ENCODE measurements at regions not wholly inside any gene's neighbourhood (a gene's known extent, or its start where the extent isn't known, plus 50 kb on each side); places are given as distances from the start of the nearest gene placed in this dataset.

DNA sequence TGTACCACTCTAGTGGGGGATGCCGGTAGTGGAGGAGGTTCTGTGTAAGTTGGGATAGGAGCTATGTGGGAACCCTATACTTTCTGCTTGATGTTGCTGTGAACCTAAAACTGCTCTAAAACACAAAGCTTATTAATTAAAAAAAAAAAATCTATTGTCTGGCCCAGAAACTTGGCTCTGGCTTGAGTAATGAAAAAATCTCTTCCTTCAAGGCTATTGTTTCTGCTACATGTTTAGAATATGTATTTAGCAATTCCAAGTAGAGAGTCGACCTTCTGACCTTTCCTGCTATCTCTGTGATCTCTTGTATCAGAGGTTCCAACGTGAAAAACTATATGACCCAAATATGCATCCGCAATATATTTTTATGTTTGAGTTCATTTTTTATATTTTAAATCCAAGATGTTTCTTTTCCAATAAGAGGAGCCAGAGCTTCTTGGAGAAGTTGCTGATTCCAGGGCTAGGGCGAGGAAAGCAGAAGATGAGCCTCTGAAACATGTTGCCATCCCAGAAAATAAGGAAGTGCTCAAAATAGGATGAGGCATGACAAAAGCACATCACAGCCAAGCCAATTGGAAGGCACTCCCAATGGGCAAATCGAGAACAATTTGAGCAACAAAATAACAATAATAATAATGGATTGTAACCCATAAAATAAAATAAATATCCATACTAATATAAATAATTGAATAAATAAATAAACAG lies 184.6 kb upstream of the TMEM260 start:
- no peaks in the 10 kb centered on the region for H3K36me3 ChIP-seq (ENCODE audit: insufficient read depth, low read length)
- H3K27ac ChIP-seq (ENCODE audit: low read length) = no peak overlapping the region
- no peaks in the 10 kb centered on the region for H3K9me3 ChIP-seq (ENCODE audit: insufficient read depth, low read length, severe bottlenecking)
- H3K4me2 ChIP-seq (ENCODE audit: insufficient read depth, low read length) = no peak overlapping the region
- TF ChIP-seq EZH2 (IDR thresholded peaks at IDR 0.05; ENCODE audit: borderline replicate concordance, low read depth, low read length, severe bottlenecking) (no peak), CTCF (IDR thresholded peaks at IDR 0.05; ENCODE audit: borderline replicate concordance, extremely low read depth, low read length, poor library complexity, severe bottlenecking) (no peak)
- no peak overlapping the region for H3K9ac ChIP-seq (ENCODE audit: low read depth, low read length)
- no peaks in the 10 kb centered on the region for H4K20me1 ChIP-seq (ENCODE audit: insufficient read depth, low read length)
- no peaks in the 10 kb centered on the region for H3K79me2 ChIP-seq (ENCODE audit: insufficient read depth, low read length)
- DNase-seq (no peak), ATAC-seq (ENCODE audit: insufficient read depth, low read depth) (no peak)
- H3K4me1 ChIP-seq (ENCODE audit: insufficient read depth, low read length) = no peaks in the 10 kb centered on the region
- H3K27me3 ChIP-seq (ENCODE audit: insufficient read depth, low read length, poor library complexity) = no peaks in the 10 kb centered on the region
- no peak overlapping the region for H2AFZ ChIP-seq (ENCODE audit: low read depth, low read length)
- no peak overlapping the region for H3K4me3 ChIP-seq (ENCODE audit: low read depth in 1 of 2, low read length in 2 of 2)

- no peak overlapping the region for H3K4me3 ChIP-seq (ENCODE audit: low read depth in 1 of 2, low read length in 2 of 2)
- H3K4me2 ChIP-seq (ENCODE audit: insufficient read depth, low read length) = no peak overlapping the region
- H3K79me2 ChIP-seq (ENCODE audit: insufficient read depth, low read length) = no peaks in the 10 kb centered on the region
- no peak overlapping the region for H2AFZ ChIP-seq (ENCODE audit: low read depth, low read length)
- TF ChIP-seq EZH2 (IDR thresholded peaks at IDR 0.05; ENCODE audit: borderline replicate concordance, low read depth, low read length, severe bottlenecking) (no peak), CTCF (IDR thresholded peaks at IDR 0.05; ENCODE audit: borderline replicate concordance, extremely low read depth, low read length, poor library complexity, severe bottlenecking) (no peak)
- H4K20me1 ChIP-seq (ENCODE audit: insufficient read depth, low read length) = no peaks in the 10 kb centered on the region
- H3K36me3 ChIP-seq (ENCODE audit: insufficient read depth, low read length) = no peaks in the 10 kb centered on the region
- H3K4me1 ChIP-seq (ENCODE audit: insufficient read depth, low read length) = no peaks in the 10 kb centered on the region
- no peak for DNase-seq
- H3K9ac ChIP-seq (ENCODE audit: low read depth, low read length) = no peak overlapping the region
- H3K9me3 ChIP-seq (ENCODE audit: insufficient read depth, low read length, severe bottlenecking) = peaks cover 4% of the 10 kb centered on the region
- no peaks in the 10 kb centered on the region for H3K27me3 ChIP-seq (ENCODE audit: insufficient read depth, low read length, poor library complexity)
- ATAC-seq (ENCODE audit: insufficient read depth, low read depth) = no peak
- no peak overlapping the region for H3K27ac ChIP-seq (ENCODE audit: low read length)
These were observed 179.3 kb upstream of the TMEM260 start for GRCh38 chr14:56400109-56400825.

DNA sequence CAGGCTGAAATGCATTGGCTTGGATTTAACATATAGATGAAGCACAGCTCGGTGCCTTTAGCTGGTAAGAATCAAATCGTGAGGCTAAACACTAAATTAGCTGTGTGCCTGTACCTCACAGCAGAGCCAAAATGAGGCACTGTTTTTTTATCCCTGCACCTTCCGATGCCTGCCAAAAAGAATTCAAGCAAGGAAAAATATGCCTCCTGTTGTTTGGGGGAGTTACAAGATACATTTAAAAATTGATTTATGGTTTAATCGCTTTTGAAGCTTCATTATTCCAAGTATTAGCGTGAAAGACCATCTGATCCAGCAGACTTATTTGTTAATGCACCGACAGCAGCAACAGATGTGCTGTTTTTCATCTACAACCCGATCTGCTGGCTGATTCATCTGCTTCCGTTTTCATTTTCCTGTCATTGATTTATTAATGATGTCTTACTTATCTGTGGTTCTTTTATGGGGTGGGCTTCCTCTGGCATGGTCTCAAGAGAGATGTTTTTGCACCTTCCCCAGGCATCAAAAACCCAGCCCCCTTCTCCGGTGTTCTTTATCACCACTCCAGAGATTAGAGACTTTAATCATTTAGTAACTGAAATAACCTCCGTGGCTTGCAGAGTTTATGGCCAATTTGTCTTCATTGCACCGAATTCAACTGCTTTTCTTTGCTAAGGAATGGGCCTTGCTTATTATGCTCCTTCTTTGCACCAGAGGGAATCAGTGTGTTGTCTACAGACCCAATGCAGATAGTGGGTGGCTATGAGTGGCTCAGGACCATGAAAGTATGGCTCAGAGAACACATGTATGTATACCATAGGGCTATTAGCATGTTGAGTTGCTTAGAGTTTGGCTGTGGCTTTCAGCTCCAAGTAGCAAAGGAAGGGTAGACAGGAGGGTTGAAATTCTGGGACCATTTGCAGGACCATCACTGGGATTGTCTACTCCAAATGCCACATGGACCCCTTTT lies 166.8 kb upstream of the TMEM260 start:
- Histone ChIP-seq H2AFZ (ENCODE audit: low read depth, low read length) (peak overlapping the region; percentile 59; the same call in 1 of the 2 replicates), H3K27ac (ENCODE audit: low read length) (peak overlapping the region; percentile 84), H3K27me3 (ENCODE audit: insufficient read depth, low read length, poor library complexity) (no peaks in the 10 kb centered on the region), H3K4me3 (ENCODE audit: low read depth in 1 of 2, low read length in 2 of 2) (peak overlapping the region in 1 of 2 experiments; percentile 49; a peak in 2 of 4 replicates), H3K9ac (ENCODE audit: low read depth, low read length) (peak overlapping the region; percentile 39), H3K4me2 (ENCODE audit: insufficient read depth, low read length) (peak overlapping the region; percentile 82), H3K79me2 (ENCODE audit: insufficient read depth, low read length) (no peaks in the 10 kb centered on the region), H3K4me1 (ENCODE audit: insufficient read depth, low read length) (peaks cover 57% of the 10 kb centered on the region), H3K9me3 (ENCODE audit: insufficient read depth, low read length, severe bottlenecking) (no peaks in the 10 kb centered on the region), H3K36me3 (ENCODE audit: insufficient read depth, low read length) (no peaks in the 10 kb centered on the region), H4K20me1 (ENCODE audit: insufficient read depth, low read length) (no peaks in the 10 kb centered on the region)
- no peak for TF ChIP-seq CTCF (IDR thresholded peaks at IDR 0.05; ENCODE audit: borderline replicate concordance, extremely low read depth, low read length, poor library complexity, severe bottlenecking)
- TF ChIP-seq EZH2 (IDR thresholded peaks at IDR 0.05; ENCODE audit: borderline replicate concordance, low read depth, low read length, severe bottlenecking) = no peak
- peak; percentile 71 for DNase-seq
- ATAC-seq (ENCODE audit: insufficient read depth, low read depth) = peak; percentile 67

Measured in DND-41 (cell line).